Peyer's patch (tissue), 4 donors: ENCODE measurements at regions not wholly inside any gene's neighbourhood (a gene's known extent, or its start where the extent isn't known, plus 50 kb on each side); places are given as distances from the start of the nearest gene placed in this dataset.

Experiments
- DNase-seq, 3 donors: peaks; one replicate each; pipeline ENCODE4 v3.0.0-alpha.2; 2017 to 2019
- H3K27ac ChIP-seq, 4 donors: fragments of 200-600 bp; sonication (generic); one replicate each; pipeline ENCODE4 v1.5.1; 2016 to 2019
- H3K27me3 ChIP-seq, 2 donors: fragments of 200-600 bp; sonication (generic); one replicate each; pipeline ENCODE4 v1.5.1; 2019
- H3K36me3 ChIP-seq, 3 donors: fragments of 200-600 bp; sonication (generic); one replicate each; pipeline ENCODE4 v1.5.1; 2016 to 2019
- H3K4me1 ChIP-seq, 4 donors: fragments of 200-600 bp; sonication (generic); one replicate each; pipeline ENCODE4 v1.5.1; 2016 to 2019
- H3K4me3 ChIP-seq, 4 donors: fragments of 200-600 bp; sonication (generic); 1 replicate in 3 of 4; 2 replicates in 1 of 4; pipeline ENCODE4 v1.5.1; 2016 to 2019; ENCODE audit warnings: mild to moderate bottlenecking in 1 of 4
- H3K9me3 ChIP-seq, 4 donors: fragments of 200-600 bp; sonication (generic); one replicate each; pipeline ENCODE4 v1.5.1; 2016 to 2019; ENCODE audit warnings: mild to moderate bottlenecking in 1 of 4
- CTCF ChIP-seq, 6 experiments: fragments of 450-650 bp in 4 of 6; fragments of 200-600 bp in 2 of 6; sonication (generic) in 1 of 6; IDR thresholded peaks; one replicate each; pipeline ENCODE4 v1.5.1; 2017 to 2019; ENCODE audit warnings: antibody characterized with exemption in 6 of 6, mild to moderate bottlenecking in 3 of 6, moderate library complexity in 1 of 6
- POLR2A ChIP-seq, 2 donors: fragments of 450-650 bp; IDR thresholded peaks; one replicate each; pipeline ENCODE4 v1.5.1; 2017; ENCODE audit warnings: antibody characterized with exemption in 2 of 2, mild to moderate bottlenecking in 2 of 2, moderate library complexity in 2 of 2

- no peaks in the 10 kb centered on the region for H3K27me3 ChIP-seq
- no peak overlapping the region for H3K4me3 ChIP-seq
- no peaks in the 10 kb centered on the region for H3K4me1 ChIP-seq
- no peak overlapping the region for H3K27ac ChIP-seq
- DNase-seq, result no peak
- no peaks in the 10 kb centered on the region for H3K36me3 ChIP-seq
- H3K9me3 ChIP-seq, result no peaks in the 10 kb centered on the region
- no peak for TF ChIP-seq CTCF (IDR thresholded peaks at IDR 0.05)
- no peak for TF ChIP-seq POLR2A (IDR thresholded peaks at IDR 0.05)
Observed at GRCh38 chr6:47992809-47993208, 118.2 kb downstream of the PTCHD4 start.

GRCh38 chr6:47983491-47983890 lies 127.5 kb downstream of the PTCHD4 start:
- H3K36me3 ChIP-seq, result no peaks in the 10 kb centered on the region
- no peak overlapping the region for H3K4me3 ChIP-seq
- no peaks in the 10 kb centered on the region for H3K9me3 ChIP-seq
- H3K4me1 ChIP-seq, result no peaks in the 10 kb centered on the region
- no peak overlapping the region for H3K27ac ChIP-seq
- no peaks in the 10 kb centered on the region for H3K27me3 ChIP-seq
- TF ChIP-seq POLR2A (IDR thresholded peaks at IDR 0.05), result no peak
- TF ChIP-seq CTCF (IDR thresholded peaks at IDR 0.05), result no peak
- no peak for DNase-seq

GRCh38 chr6:47977314-47977713 lies 133.7 kb downstream of the PTCHD4 start:
- no peaks in the 10 kb centered on the region for H3K9me3 ChIP-seq
- H3K4me1 ChIP-seq, result no peaks in the 10 kb centered on the region
- no peak for DNase-seq
- H3K36me3 ChIP-seq, result no peaks in the 10 kb centered on the region
- H3K4me3 ChIP-seq, result no peak overlapping the region
- no peaks in the 10 kb centered on the region for H3K27me3 ChIP-seq
- H3K27ac ChIP-seq, result no peak overlapping the region
- TF ChIP-seq POLR2A (IDR thresholded peaks at IDR 0.05) (no peak), CTCF (IDR thresholded peaks at IDR 0.05) (no peak)

- Histone ChIP-seq H3K27me3 (no peaks in the 10 kb centered on the region), H3K9me3 (no peaks in the 10 kb centered on the region), H3K4me1 (no peaks in the 10 kb centered on the region), H3K36me3 (no peaks in the 10 kb centered on the region), H3K27ac (no peak overlapping the region), H3K4me3 (no peak overlapping the region)
- no peak for TF ChIP-seq POLR2A (IDR thresholded peaks at IDR 0.05)
- TF ChIP-seq CTCF (IDR thresholded peaks at IDR 0.05), result no peak
- DNase-seq, result no peak
Observed at GRCh38 chr6:47974106-47974505, 136.9 kb downstream of the PTCHD4 start.

GRCh38 chr6:47970826-47971225 lies 140.2 kb downstream of the PTCHD4 start:
- TF ChIP-seq CTCF (IDR thresholded peaks at IDR 0.05) (no peak), POLR2A (IDR thresholded peaks at IDR 0.05) (no peak)
- Histone ChIP-seq H3K36me3 (no peaks in the 10 kb centered on the region), H3K9me3 (no peaks in the 10 kb centered on the region), H3K4me1 (no peaks in the 10 kb centered on the region), H3K4me3 (no peak overlapping the region), H3K27me3 (no peaks in the 10 kb centered on the region), H3K27ac (no peak overlapping the region)
- DNase-seq, result no peak

- Histone ChIP-seq H3K27ac (no peak overlapping the region), H3K4me3 (no peak overlapping the region), H3K9me3 (no peaks in the 10 kb centered on the region), H3K4me1 (no peaks in the 10 kb centered on the region), H3K27me3 (no peaks in the 10 kb centered on the region), H3K36me3 (no peaks in the 10 kb centered on the region)
- no peak for DNase-seq
- no peak for TF ChIP-seq CTCF (IDR thresholded peaks at IDR 0.05)
- TF ChIP-seq POLR2A (IDR thresholded peaks at IDR 0.05), result no peak
Observed at GRCh38 chr6:47967843-47968242, 143.2 kb downstream of the PTCHD4 start.
